Neutrophil (primary cell): ENCODE measurements at regions not wholly inside any gene's neighbourhood (a gene's known extent, or its start where the extent isn't known, plus 50 kb on each side); places are given as distances from the start of the nearest gene placed in this dataset.

Source experiments
- H3K27ac ChIP-seq: fragments of 200-600 bp; sonication (generic); 2 replicates; pipeline ENCODE4 v1.5.1; 2016; ENCODE audit warnings: mild to moderate bottlenecking, moderate library complexity
- H3K27me3 ChIP-seq: fragments of 200-600 bp; sonication (generic); 2 replicates; pipeline ENCODE4 v1.6.0; 2016; ENCODE audit warnings: mild to moderate bottlenecking
- H3K36me3 ChIP-seq: fragments of 200-600 bp; sonication (generic); 2 replicates; pipeline ENCODE4 v1.5.1; 2017
- H3K4me1 ChIP-seq, 2 experiments: fragments of 200-600 bp in 1 of 2; sonication (generic) in 1 of 2; 1 replicate in 1 of 2; 2 replicates in 1 of 2; pipeline versions ENCODE4 v1.5.1 to v1.6.1; 2013 to 2016; ENCODE audit warnings: low read depth in 1 of 2, low read length in 1 of 2, mild to moderate bottlenecking in 1 of 2, moderate library complexity in 1 of 2; ENCODE audit not compliant: control insufficient read depth in 1 of 2, insufficient read depth in 1 of 2
- H3K4me3 ChIP-seq, 2 experiments: fragments of 200-600 bp in 1 of 2; sonication (generic) in 1 of 2; 1 replicate in 1 of 2; 2 replicates in 1 of 2; pipeline ENCODE4 v1.5.1; 2013 to 2016; ENCODE audit warnings: low read depth in 1 of 2, low read length in 1 of 2, mild to moderate bottlenecking in 1 of 2, moderate library complexity in 1 of 2
- H3K9me3 ChIP-seq: fragments of 200-600 bp; sonication (generic); 2 replicates; pipeline ENCODE4 v1.5.1; 2016
- TF ChIP-seq, protein P1 (sequence below): fragments of 200-600 bp; sonication (generic); IDR thresholded peaks from 2 replicates; pipeline ENCODE4 v1.5.1; 2016; ENCODE audit warnings: antibody characterized with exemption

DNA sequence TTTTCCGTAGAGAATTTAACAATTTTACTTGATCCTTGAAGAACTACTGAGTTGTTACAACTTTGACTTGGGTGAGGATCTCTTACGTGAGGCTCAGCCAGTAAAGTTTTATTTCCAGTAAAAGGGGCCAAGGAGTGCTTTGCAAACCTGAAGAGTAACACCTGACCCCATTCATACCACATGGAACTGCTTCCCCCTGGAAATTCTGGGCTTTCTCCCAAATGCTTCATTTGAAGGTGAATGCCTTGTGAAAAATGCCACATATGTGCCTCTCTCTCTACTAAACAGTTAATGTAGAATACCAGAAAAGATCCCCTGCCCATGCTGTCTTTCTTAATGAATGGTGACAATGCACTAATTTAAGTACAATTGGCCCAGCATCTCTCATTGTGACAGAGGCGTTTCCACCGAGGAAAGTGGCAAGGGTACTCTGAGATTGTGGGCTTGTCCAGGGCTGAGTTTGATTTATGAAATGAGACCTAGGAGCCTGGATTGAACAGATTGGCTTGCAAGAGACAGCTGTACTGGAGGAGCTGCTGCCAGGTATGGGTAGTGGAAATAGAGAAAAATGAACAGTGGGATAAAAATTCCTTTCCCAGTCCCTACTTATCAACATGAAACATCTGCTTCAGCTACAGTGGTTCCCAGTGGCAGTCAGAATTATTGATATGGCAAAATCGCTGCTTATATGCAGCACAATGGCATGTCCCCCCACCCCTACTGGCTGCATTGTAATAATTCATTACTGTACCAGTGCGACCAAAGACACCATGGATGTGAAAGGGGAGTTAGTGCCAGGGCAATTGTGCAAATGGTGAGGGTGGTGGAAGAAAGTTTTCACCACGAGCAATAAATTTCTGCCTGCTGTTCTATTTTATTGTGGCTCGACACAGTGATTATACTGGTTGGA lies 843.7 kb upstream of the WWC1 start:
- TF ChIP-seq, protein P1, sequence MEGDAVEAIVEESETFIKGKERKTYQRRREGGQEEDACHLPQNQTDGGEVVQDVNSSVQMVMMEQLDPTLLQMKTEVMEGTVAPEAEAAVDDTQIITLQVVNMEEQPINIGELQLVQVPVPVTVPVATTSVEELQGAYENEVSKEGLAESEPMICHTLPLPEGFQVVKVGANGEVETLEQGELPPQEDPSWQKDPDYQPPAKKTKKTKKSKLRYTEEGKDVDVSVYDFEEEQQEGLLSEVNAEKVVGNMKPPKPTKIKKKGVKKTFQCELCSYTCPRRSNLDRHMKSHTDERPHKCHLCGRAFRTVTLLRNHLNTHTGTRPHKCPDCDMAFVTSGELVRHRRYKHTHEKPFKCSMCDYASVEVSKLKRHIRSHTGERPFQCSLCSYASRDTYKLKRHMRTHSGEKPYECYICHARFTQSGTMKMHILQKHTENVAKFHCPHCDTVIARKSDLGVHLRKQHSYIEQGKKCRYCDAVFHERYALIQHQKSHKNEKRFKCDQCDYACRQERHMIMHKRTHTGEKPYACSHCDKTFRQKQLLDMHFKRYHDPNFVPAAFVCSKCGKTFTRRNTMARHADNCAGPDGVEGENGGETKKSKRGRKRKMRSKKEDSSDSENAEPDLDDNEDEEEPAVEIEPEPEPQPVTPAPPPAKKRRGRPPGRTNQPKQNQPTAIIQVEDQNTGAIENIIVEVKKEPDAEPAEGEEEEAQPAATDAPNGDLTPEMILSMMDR, result no peak
- no peak overlapping the region for H3K4me3 ChIP-seq
- no peak overlapping the region for H3K27ac ChIP-seq
- H3K27me3 ChIP-seq, result no peaks in the 10 kb centered on the region
- H3K4me1 ChIP-seq, result no peaks in the 10 kb centered on the region
- H3K9me3 ChIP-seq, result no peaks in the 10 kb centered on the region
- H3K36me3 ChIP-seq, result no peaks in the 10 kb centered on the region

DNA sequence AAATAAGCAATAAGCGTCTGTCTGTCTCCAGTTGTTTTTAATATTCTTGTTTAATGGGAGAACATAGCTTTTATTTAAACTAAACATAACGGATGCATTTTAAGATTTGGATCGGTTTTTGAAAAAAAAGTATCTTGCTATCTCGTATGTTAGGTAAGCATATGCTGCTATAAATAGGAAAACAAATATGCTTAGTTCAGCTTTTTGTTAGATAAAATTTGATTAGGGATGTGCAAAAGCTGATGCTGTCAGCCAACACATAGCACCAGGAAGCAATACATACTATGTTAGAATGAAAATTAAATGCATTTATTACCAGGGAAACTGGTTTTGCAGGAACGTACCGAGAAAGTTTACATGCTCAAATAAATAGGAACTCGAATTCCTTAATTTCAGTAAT lies 843.1 kb upstream of the WWC1 start:
- H3K9me3 ChIP-seq, result no peaks in the 10 kb centered on the region
- TF ChIP-seq, protein P1, result no peak
- no peak overlapping the region for H3K27ac ChIP-seq
- H3K4me3 ChIP-seq, result no peak overlapping the region
- no peaks in the 10 kb centered on the region for H3K36me3 ChIP-seq
- H3K4me1 ChIP-seq, result no peaks in the 10 kb centered on the region
- H3K27me3 ChIP-seq, result no peaks in the 10 kb centered on the region

DNA sequence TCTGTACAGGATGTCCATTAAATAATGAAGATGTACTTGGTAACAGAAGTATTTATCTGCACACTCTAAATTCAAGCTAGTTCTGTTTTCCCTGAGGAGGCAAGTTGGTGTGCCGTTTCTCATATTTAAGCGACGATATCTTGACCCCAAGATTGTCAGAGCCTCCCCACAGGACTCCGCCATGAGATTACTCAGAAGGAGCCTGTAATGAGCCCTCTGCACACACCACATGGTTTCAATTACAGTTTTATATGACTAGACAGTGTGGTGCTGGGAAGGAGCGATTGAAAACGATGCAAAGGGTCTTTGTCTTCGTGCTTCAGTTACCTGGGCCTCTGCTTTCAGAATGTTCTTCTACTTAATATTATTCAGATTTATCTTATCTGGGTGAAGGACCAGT lies 840.4 kb upstream of the WWC1 start:
- Histone ChIP-seq H3K4me1 (no peaks in the 10 kb centered on the region), H3K4me3 (no peak overlapping the region), H3K27me3 (no peaks in the 10 kb centered on the region), H3K9me3 (no peaks in the 10 kb centered on the region), H3K27ac (no peak overlapping the region), H3K36me3 (no peaks in the 10 kb centered on the region)
- TF ChIP-seq, protein P1, result no peak

DNA sequence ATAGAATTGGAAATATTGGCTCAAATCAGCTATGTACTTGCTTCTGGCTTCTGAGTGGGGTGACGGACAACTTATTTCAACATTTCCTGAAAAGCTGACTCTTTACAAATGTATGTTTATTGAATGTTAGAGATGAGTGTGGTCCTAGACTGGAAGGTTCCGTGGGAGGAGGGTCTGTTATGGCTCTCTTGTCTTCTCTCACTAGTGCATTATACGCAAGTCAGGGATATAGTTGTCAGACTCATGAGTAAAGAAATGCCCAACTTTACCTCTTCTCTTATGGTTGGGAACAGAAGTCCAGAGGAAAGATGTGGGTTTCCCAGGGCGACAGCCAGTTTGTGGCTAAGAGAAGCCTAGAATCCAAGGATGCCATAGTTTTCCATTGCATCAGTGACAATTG lies 839.3 kb upstream of the WWC1 start:
- no peaks in the 10 kb centered on the region for H3K27me3 ChIP-seq
- no peak overlapping the region for H3K4me3 ChIP-seq
- no peaks in the 10 kb centered on the region for H3K36me3 ChIP-seq
- H3K4me1 ChIP-seq, result no peaks in the 10 kb centered on the region
- no peak overlapping the region for H3K27ac ChIP-seq
- TF ChIP-seq, protein P1, result no peak
- no peaks in the 10 kb centered on the region for H3K9me3 ChIP-seq

DNA sequence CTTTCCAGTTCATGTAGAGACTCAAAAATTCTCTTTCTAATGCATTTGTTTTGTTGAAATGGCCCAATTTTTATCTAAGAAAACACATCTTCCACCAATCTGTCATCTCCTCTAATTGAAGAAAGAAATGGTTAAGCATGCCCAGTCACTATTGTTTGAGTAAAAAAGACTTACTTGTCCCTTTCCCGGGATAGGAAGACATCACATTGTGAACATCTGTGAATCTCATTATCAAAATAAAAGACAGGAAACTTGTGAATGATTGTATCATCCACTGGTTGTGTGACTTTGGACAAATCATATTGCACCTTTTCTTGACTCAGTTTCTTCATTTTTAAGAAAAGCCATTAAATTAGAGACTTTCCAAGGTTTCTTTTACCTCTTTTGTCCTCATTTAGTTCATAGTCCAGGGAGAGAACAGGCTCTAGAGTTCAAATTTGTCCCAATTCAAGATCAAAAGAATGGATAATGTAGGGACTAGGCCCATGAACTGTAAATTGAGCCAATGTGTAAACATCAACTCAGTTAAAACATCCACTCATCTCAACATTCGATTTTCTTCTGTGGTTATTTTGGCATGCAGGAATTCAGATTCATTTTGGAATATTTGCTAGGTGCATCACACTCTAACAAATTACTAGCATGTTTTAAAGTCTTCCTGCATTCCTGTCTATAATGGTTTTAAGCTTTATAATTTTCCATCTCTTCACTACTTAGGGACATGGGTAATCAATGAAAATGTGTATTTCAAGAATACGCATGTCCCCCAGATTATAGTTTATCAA lies 838.0 kb upstream of the WWC1 start:
- TF ChIP-seq, protein P1, result no peak
- Histone ChIP-seq H3K27me3 (no peaks in the 10 kb centered on the region), H3K27ac (no peak overlapping the region), H3K4me3 (no peak overlapping the region), H3K36me3 (no peaks in the 10 kb centered on the region), H3K4me1 (no peaks in the 10 kb centered on the region), H3K9me3 (no peaks in the 10 kb centered on the region)
